ENCODE measurements at regions not wholly inside any gene's neighbourhood (a gene's known extent, or its start where the extent isn't known, plus 50 kb on each side); places are given as distances from the start of the nearest gene placed in this dataset.

DNA sequence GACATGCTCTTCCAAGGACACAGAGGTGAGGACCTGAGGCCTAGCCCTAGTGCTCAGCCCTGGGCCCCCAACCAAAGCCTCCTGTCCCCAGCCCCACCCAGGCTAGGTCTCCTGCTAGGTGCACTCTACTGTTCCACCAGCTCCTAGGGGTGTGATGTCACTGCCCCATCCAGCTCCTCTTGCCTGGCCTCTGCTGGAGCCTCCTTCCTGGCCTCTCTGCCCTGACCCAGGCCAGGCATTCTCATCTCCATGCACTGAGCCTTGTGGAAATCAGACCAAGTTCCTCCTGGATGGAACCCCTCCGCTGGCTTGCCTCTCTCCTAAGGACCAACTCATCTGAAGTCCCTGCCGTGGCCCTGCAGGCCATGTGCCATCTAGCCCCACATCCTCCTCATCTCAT lies 156.8 kb downstream of the INHBB start:
- H3K36me3 ChIP-seq (replicated peaks): no peaks in the 10 kb centered on the region
- no peak overlapping the region for H3K4me3 ChIP-seq
- no peaks in the 10 kb centered on the region for H3K4me1 ChIP-seq
- DNase-seq (ENCODE audit: low spot score in 2 of 2): no peak
- in situ Hi-C loops (cut with MboI; ENCODE audit: low sequenced_read_pairs): no loop called here
- H3K9me3 ChIP-seq: no peaks in the 10 kb centered on the region
- no peaks in the 10 kb centered on the region for H3K27me3 ChIP-seq (ENCODE audit: low read depth)

DNA sequence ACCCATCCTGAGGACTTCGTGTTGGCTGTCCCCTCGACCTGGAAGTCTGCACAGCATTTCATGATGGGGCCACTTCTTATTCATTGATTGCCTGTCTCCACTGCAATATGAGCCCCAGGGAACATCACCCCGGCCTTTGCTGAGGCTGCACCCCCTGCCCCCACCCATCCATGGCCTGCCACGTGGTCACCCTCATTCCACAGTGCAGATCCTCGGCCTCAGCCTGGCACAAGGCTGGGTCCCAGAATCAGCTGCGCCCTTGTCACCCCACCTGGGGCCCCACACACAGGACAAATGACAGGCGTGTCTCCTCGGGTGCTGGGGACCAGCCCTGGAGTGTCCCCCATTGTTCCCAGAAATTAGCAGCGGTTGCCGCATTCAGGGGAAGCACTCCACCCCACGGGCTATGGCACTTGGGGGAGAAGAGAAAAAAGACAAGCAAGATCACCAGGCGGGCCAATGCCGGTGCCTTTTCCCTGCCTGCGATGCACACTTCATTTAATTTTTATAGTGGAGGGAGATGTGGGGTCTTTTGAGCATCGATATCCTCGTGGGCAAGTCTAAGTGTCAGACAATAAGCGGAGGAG lies 157.4 kb downstream of the INHBB start:
- DNase-seq (ENCODE audit: low spot score in 2 of 2): no peak
- no peaks in the 10 kb centered on the region for H3K4me1 ChIP-seq
- H3K9me3 ChIP-seq: no peaks in the 10 kb centered on the region
- H3K4me3 ChIP-seq: no peak overlapping the region
- H3K27me3 ChIP-seq (ENCODE audit: low read depth): no peaks in the 10 kb centered on the region
- in situ Hi-C loops (cut with MboI; ENCODE audit: low sequenced_read_pairs): no loop called here
- no peaks in the 10 kb centered on the region for H3K36me3 ChIP-seq (replicated peaks)

GRCh38 chr2:120503793-120504571 lies 158.0 kb downstream of the INHBB start:
- in situ Hi-C loops (cut with MboI; ENCODE audit: low sequenced_read_pairs): no loop called here
- DNase-seq (ENCODE audit: low spot score in 2 of 2): no peak
- H3K36me3 ChIP-seq (replicated peaks): no peaks in the 10 kb centered on the region
- H3K9me3 ChIP-seq: no peaks in the 10 kb centered on the region
- H3K4me3 ChIP-seq: no peak overlapping the region
- no peaks in the 10 kb centered on the region for H3K4me1 ChIP-seq
- no peaks in the 10 kb centered on the region for H3K27me3 ChIP-seq (ENCODE audit: low read depth)

GRCh38 chr2:120504936-120505705 lies 159.2 kb downstream of the INHBB start:
- in situ Hi-C loops (cut with MboI; ENCODE audit: low sequenced_read_pairs): no loop called here
- Histone ChIP-seq H3K4me1 (no peaks in the 10 kb centered on the region), H3K27me3 (ENCODE audit: low read depth) (no peaks in the 10 kb centered on the region), H3K9me3 (no peaks in the 10 kb centered on the region), H3K4me3 (no peak overlapping the region), H3K36me3 (replicated peaks) (no peaks in the 10 kb centered on the region)
- DNase-seq (ENCODE audit: low spot score in 2 of 2): no peak

GRCh38 chr2:120508567-120509041 lies 162.7 kb downstream of the INHBB start:
- no peaks in the 10 kb centered on the region for H3K27me3 ChIP-seq (ENCODE audit: low read depth)
- H3K36me3 ChIP-seq (replicated peaks): no peaks in the 10 kb centered on the region
- H3K4me1 ChIP-seq: no peaks in the 10 kb centered on the region
- H3K9me3 ChIP-seq: no peaks in the 10 kb centered on the region
- in situ Hi-C loops (cut with MboI; ENCODE audit: low sequenced_read_pairs): no loop called here
- DNase-seq (ENCODE audit: low spot score in 2 of 2): no peak
- H3K4me3 ChIP-seq: no peak overlapping the region

DNA sequence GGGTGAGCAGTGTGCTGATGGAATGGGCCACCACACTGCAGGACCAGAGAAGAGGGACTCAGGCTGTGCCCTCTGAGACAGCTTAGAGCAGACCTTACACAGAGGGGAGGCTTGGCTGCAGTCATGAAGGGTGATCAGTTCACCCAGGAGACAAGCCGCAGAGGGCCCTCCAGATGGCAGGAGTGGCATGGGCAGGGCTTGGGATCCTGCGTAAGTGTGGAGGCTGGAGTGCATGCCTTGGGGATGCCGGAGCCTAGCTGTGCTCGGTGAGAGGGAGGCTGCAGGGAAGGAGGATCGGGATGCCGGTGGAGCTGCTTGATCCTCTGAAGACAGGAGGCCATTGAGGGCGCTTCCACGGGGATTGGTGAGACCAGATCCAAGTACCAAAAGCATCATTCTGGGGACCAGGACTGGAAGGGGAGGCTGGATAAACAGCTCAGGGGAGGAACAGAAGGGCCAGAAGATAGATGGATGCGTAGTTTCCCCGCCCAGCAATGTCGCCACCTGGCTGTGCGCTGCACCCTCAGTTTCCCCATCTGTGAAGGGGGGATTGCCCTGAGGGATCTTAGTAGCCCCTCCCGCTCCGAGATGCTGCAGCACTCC lies 163.4 kb downstream of the INHBB start:
- DNase-seq (ENCODE audit: low spot score in 2 of 2): no peak
- H3K27me3 ChIP-seq (ENCODE audit: low read depth): no peaks in the 10 kb centered on the region
- in situ Hi-C loops (cut with MboI; ENCODE audit: low sequenced_read_pairs): no loop called here
- no peaks in the 10 kb centered on the region for H3K9me3 ChIP-seq
- H3K36me3 ChIP-seq (replicated peaks): no peaks in the 10 kb centered on the region
- H3K4me3 ChIP-seq: no peak overlapping the region
- H3K4me1 ChIP-seq: no peaks in the 10 kb centered on the region

- H3K4me3 ChIP-seq: no peak overlapping the region
- H3K9me3 ChIP-seq: no peaks in the 10 kb centered on the region
- no peaks in the 10 kb centered on the region for H3K27me3 ChIP-seq (ENCODE audit: low read depth)
- no peak for DNase-seq (ENCODE audit: low spot score in 2 of 2)
- in situ Hi-C loops (cut with MboI; ENCODE audit: low sequenced_read_pairs): no loop called here
- H3K4me1 ChIP-seq: no peaks in the 10 kb centered on the region
- no peaks in the 10 kb centered on the region for H3K36me3 ChIP-seq (replicated peaks)
Measured at GRCh38 chr2:120509991-120510735, 164.2 kb downstream of the INHBB start.

GRCh38 chr2:120510751-120511395 lies 164.9 kb downstream of the INHBB start:
- H3K9me3 ChIP-seq: no peaks in the 10 kb centered on the region
- no peak overlapping the region for H3K4me3 ChIP-seq
- H3K36me3 ChIP-seq (replicated peaks): no peaks in the 10 kb centered on the region
- DNase-seq (ENCODE audit: low spot score in 2 of 2): no peak
- H3K4me1 ChIP-seq: peaks cover under 1% of the 10 kb centered on the region; the same call in 1 of the 2 replicates
- H3K27me3 ChIP-seq (ENCODE audit: low read depth): no peaks in the 10 kb centered on the region
- in situ Hi-C loops (cut with MboI; ENCODE audit: low sequenced_read_pairs): no loop called here

GRCh38 chr2:120511536-120511935 lies 165.6 kb downstream of the INHBB start:
- no peaks in the 10 kb centered on the region for H3K27me3 ChIP-seq (ENCODE audit: low read depth)
- H3K9me3 ChIP-seq: no peaks in the 10 kb centered on the region
- no peaks in the 10 kb centered on the region for H3K36me3 ChIP-seq (replicated peaks)
- H3K4me1 ChIP-seq: peaks cover 8% of the 10 kb centered on the region
- H3K4me3 ChIP-seq: no peak overlapping the region
- in situ Hi-C loops (cut with MboI; ENCODE audit: low sequenced_read_pairs): no loop called here
- no peak for DNase-seq (ENCODE audit: low spot score in 2 of 2)

- in situ Hi-C loops (cut with MboI; ENCODE audit: low sequenced_read_pairs): no loop called here
- DNase-seq (ENCODE audit: low spot score in 2 of 2): no peak
- H3K4me1 ChIP-seq: peaks cover 10% of the 10 kb centered on the region
Measured at GRCh38 chr2:120511947-120512710, 166.2 kb downstream of the INHBB start.

DNA sequence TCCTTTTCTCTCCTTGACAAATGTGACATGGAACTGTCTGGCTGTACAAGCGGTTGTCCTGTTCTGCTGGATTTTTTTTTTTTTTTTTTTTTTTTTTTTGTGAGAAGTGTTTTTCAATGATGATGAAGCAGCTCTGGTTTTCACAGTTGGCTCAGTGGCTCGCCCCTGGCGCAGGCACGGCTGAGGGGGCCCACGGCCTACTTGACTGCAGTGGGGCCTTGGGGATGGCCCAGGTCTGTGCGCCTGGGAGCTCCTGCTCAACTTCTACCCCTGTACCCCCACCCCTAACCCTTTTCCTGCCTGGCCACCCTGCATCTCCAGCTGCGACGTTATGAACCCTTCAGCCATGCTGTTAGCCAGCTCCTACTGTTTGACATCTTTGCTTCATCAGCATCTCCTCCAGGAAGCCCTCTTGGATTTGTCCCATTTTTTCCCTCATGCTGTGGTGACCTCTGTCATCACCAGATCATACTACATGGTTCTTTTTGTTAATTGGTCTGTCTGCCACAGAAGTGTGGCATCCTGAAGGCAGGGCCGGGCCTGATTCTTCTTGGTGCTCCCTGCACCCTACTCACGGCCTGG lies 167.9 kb downstream of the INHBB start:
- peaks cover 10% of the 10 kb centered on the region for H3K4me1 ChIP-seq
- H3K4me3 ChIP-seq: no peak overlapping the region
- H3K9me3 ChIP-seq: no peaks in the 10 kb centered on the region
- H3K36me3 ChIP-seq (replicated peaks): no peaks in the 10 kb centered on the region
- no peak for DNase-seq (ENCODE audit: low spot score in 2 of 2)
- H3K27me3 ChIP-seq (ENCODE audit: low read depth): no peaks in the 10 kb centered on the region
- in situ Hi-C loops (cut with MboI; ENCODE audit: low sequenced_read_pairs): no loop called here

More at GRCh38 chr2:120511947-120512710, 166.2 kb downstream of the INHBB start:
- H3K9me3 ChIP-seq: no peaks in the 10 kb centered on the region
- H3K4me3 ChIP-seq: no peak overlapping the region
- no peaks in the 10 kb centered on the region for H3K27me3 ChIP-seq (ENCODE audit: low read depth)
- H3K36me3 ChIP-seq (replicated peaks): no peaks in the 10 kb centered on the region

DNA sequence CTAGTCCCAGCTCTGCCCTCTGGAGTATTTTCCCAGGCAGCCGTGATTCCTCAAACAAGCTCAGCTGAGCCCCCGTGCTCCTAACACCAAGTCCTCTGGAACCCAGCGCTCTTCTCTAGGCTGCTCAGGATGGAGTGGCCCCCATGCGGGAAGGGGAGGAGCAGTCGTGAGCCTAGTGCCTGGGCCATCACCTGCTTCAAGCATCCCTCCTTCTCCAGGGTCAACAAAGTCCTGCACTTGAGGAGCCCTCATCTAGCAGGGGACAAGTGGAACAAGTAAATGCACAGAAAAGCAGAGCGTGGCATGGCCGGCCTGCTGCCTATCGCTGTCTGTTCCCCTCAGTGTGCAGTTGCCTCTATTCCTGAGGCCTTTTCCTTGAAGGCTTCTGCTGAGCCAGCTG lies 168.6 kb downstream of the INHBB start:
- in situ Hi-C loops (cut with MboI; ENCODE audit: low sequenced_read_pairs): no loop called here
- H3K36me3 ChIP-seq (replicated peaks): no peaks in the 10 kb centered on the region
- H3K9me3 ChIP-seq: no peaks in the 10 kb centered on the region
- no peaks in the 10 kb centered on the region for H3K27me3 ChIP-seq (ENCODE audit: low read depth)
- peaks cover 10% of the 10 kb centered on the region for H3K4me1 ChIP-seq
- no peak overlapping the region for H3K4me3 ChIP-seq
- no peak for DNase-seq (ENCODE audit: low spot score in 2 of 2)
